OCI-LY1 (cell line): ENCODE measurements at regions not wholly inside any gene's neighbourhood (a gene's known extent, or its start where the extent isn't known, plus 50 kb on each side); places are given as distances from the start of the nearest gene placed in this dataset.

Experiments used
- H2AFZ ChIP-seq: fragments of 200-600 bp; sonication (generic), shearing (Covaris generic); 2 replicates; pipeline ENCODE4 v1.6.0; 2014; ENCODE audit warnings: antibody characterized with exemption, mild to moderate bottlenecking, low read length
- H3F3A ChIP-seq: fragments of 200-600 bp; sonication (generic), shearing (Covaris generic); 2 replicates; pipeline ENCODE4 v1.6.0; 2014; ENCODE audit warnings: mild to moderate bottlenecking, antibody characterized with exemption, low read length, moderate library complexity; ENCODE audit not compliant: insufficient read depth
- H3K27ac ChIP-seq: fragments of 200-600 bp; sonication (generic); 2 replicates; pipeline ENCODE4 v1.5.1; 2014; ENCODE audit warnings: low read length, mixed run types, mild to moderate bottlenecking, low read depth; ENCODE audit not compliant: poor library complexity, severe bottlenecking
- H3K27me3 ChIP-seq: fragments of 200-600 bp; sonication (generic); 2 replicates; pipeline ENCODE4 v1.6.0; 2014; ENCODE audit warnings: antibody characterized with exemption, mild to moderate bottlenecking, low read length, moderate library complexity; ENCODE audit not compliant: insufficient read depth
- H3K36me3 ChIP-seq: fragments of 200-600 bp; sonication (generic); 2 replicates; pipeline ENCODE4 v1.6.1; 2014; ENCODE audit warnings: mild to moderate bottlenecking, antibody characterized with exemption, low read length, moderate library complexity, mixed read lengths; ENCODE audit not compliant: insufficient read depth
- H3K4me1 ChIP-seq: fragments of 200-600 bp; sonication (generic); 2 replicates; pipeline ENCODE4 v1.5.1; 2014; ENCODE audit warnings: mild to moderate bottlenecking, low read length, moderate library complexity; ENCODE audit not compliant: insufficient read depth, severe bottlenecking
- H3K4me2 ChIP-seq: fragments of 200-600 bp; sonication (generic), shearing (Covaris generic); 2 replicates; pipeline ENCODE4 v1.6.1; 2014; ENCODE audit warnings: low read length
- H3K4me3 ChIP-seq: fragments of 200-600 bp; sonication (generic); 2 replicates; pipeline ENCODE4 v1.5.1; 2014; ENCODE audit warnings: low read length, low read depth, mild to moderate bottlenecking, mixed read lengths; ENCODE audit not compliant: poor library complexity, severe bottlenecking
- H3K79me2 ChIP-seq: fragments of 200-600 bp; shearing (Covaris generic); 2 replicates; pipeline ENCODE4 v1.6.1; 2016; ENCODE audit warnings: mixed run types, low read length, mixed read lengths; ENCODE audit not compliant: insufficient read depth
- H3K9ac ChIP-seq: fragments of 200-600 bp; sonication (generic), shearing (Covaris generic); 2 replicates; pipeline ENCODE4 v1.6.1; 2014; ENCODE audit warnings: mild to moderate bottlenecking, low read length, mixed read lengths
- H3K9me2 ChIP-seq: fragments of 200-600 bp; sonication (generic), shearing (Covaris generic); 2 replicates; pipeline ENCODE4 v1.6.1; 2014; ENCODE audit warnings: low read depth, mild to moderate bottlenecking, low read length, mixed read lengths
- H3K9me3 ChIP-seq: fragments of 200-600 bp; shearing (Covaris generic); 2 replicates; pipeline ENCODE4 v1.6.1; 2014; ENCODE audit warnings: low read length, mixed read lengths
- H4K20me1 ChIP-seq: fragments of 200-600 bp; sonication (generic), shearing (Covaris generic); 2 replicates; pipeline ENCODE4 v1.6.0; 2016; ENCODE audit warnings: mild to moderate bottlenecking, low read length; ENCODE audit not compliant: insufficient read depth
- CTCF ChIP-seq: fragments of 200-600 bp; sonication (generic), shearing (Covaris generic); IDR thresholded peaks from 2 replicates; pipeline ENCODE4 v1.5.1; 2017; ENCODE audit warnings: mild to moderate bottlenecking, antibody characterized with exemption, low read length, moderate library complexity, mixed read lengths
- EZH2 ChIP-seq: fragments of 200-600 bp; sonication (generic), shearing (Covaris generic); IDR thresholded peaks from 2 replicates; pipeline ENCODE4 v1.8.0; 2017; ENCODE audit warnings: borderline replicate concordance, mixed run types, mild to moderate bottlenecking, antibody characterized with exemption, low read length, moderate library complexity, mixed read lengths

GRCh38 chr11:103703437-103703836 lies 333.0 kb upstream of the DDI1 start:
- Histone ChIP-seq H3K79me2 (no peaks in the 10 kb centered on the region), H4K20me1 (no peaks in the 10 kb centered on the region), H3K9me2 (no peaks in the 10 kb centered on the region), H2AFZ (no peak overlapping the region), H3K27me3 (no peaks in the 10 kb centered on the region), H3K4me2 (no peak overlapping the region), H3K9me3 (no peaks in the 10 kb centered on the region), H3K36me3 (no peaks in the 10 kb centered on the region), H3K4me3 (no peak overlapping the region), H3F3A (no peaks in the 10 kb centered on the region), H3K9ac (no peak overlapping the region), H3K27ac (no peak overlapping the region), H3K4me1 (no peaks in the 10 kb centered on the region)
- TF ChIP-seq EZH2 (no peak), CTCF (no peak)

- H3K27ac ChIP-seq, result no peak overlapping the region
- no peaks in the 10 kb centered on the region for H4K20me1 ChIP-seq
- H3K36me3 ChIP-seq, result no peaks in the 10 kb centered on the region
- H3K4me1 ChIP-seq, result no peaks in the 10 kb centered on the region
- H2AFZ ChIP-seq, result no peak overlapping the region
- H3K9me3 ChIP-seq, result no peaks in the 10 kb centered on the region
- H3F3A ChIP-seq, result no peaks in the 10 kb centered on the region
- no peak overlapping the region for H3K4me2 ChIP-seq
- no peaks in the 10 kb centered on the region for H3K79me2 ChIP-seq
- no peak for TF ChIP-seq EZH2
- no peak for TF ChIP-seq CTCF
- no peak overlapping the region for H3K9ac ChIP-seq
- H3K27me3 ChIP-seq, result no peaks in the 10 kb centered on the region
- H3K4me3 ChIP-seq, result no peak overlapping the region
- H3K9me2 ChIP-seq, result no peaks in the 10 kb centered on the region
Measured at GRCh38 chr11:103703954-103704353, 332.5 kb upstream of the DDI1 start.

DNA sequence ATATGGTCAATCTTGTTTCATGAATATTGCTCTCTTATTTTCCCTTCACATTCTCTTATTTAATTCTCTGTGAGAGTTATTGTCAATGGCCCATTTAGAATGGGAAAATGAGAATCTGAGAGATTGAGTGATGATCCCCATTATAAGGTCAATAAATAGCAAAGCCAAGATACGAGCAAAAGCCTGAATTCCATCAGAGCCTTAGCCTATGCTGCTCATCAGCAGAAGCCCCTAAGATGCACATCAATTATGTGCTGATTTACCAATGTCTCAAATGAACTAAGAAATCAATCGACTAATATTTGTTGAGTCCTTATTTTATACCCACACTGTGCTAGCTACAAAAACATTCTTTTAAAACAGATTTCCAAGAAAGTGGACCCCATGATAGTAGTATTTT lies 330.8 kb upstream of the DDI1 start:
- no peak for TF ChIP-seq EZH2
- TF ChIP-seq CTCF, result no peak
- Histone ChIP-seq H3K9me3 (no peaks in the 10 kb centered on the region), H3K4me3 (no peak overlapping the region)

More for the DNA sequence above, 330.8 kb upstream of the DDI1 start:
- Histone ChIP-seq H4K20me1 (no peaks in the 10 kb centered on the region), H3F3A (no peaks in the 10 kb centered on the region), H3K9me2 (no peaks in the 10 kb centered on the region), H3K36me3 (no peaks in the 10 kb centered on the region), H3K79me2 (no peaks in the 10 kb centered on the region), H3K27ac (no peak overlapping the region), H3K4me2 (no peak overlapping the region), H3K27me3 (no peaks in the 10 kb centered on the region), H3K9ac (no peak overlapping the region), H2AFZ (no peak overlapping the region), H3K4me1 (no peaks in the 10 kb centered on the region)
